ENCODE measurements at regions not wholly inside any gene's neighbourhood (a gene's known extent, or its start where the extent isn't known, plus 50 kb on each side); places are given as distances from the start of the nearest gene placed in this dataset.
A peak's percentile ranks its signal among the peaks of the same experiment; 100 is the strongest.

DNA sequence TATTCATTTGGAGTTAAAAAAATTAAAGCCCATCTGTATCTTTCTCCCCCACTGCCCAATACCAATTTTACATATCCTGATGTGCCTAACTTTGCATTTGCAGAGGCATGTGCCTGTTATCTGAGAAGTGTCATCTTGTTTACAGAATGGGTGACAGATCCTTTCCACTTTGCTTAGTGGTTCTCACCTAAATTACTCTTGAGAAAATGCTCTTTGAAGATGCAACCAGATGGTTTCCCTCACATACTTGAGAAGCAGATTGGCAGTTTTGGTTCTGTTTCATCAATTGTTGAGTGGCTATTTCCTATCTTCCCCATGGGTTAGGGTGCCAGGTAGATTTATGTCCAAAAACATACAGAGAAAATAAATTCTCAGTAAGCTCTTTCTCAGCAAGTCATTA is 1051.4 kb upstream of the ATXN7L3B start:
- no peak overlapping the region for H3T11ph ChIP-seq (ENCODE audit: low read length)
- H3K27ac Mint-ChIP-seq, result peak overlapping the region in 1 of 3 experiments; percentile 46; a peak in 1 of 7 replicates
- no peak overlapping the region for H4K8ac ChIP-seq (replicated peaks; ENCODE audit: insufficient read length, low read depth, low read length)
- H3K4me1 ChIP-seq (ENCODE audit: insufficient read depth, low read length), result no peaks in the 10 kb centered on the region; the same call in 1 of the 2 replicates
- no peak overlapping the region for H2BK12ac ChIP-seq (ENCODE audit: insufficient read length, low read depth, low read length)
- H3K14ac ChIP-seq (ENCODE audit: insufficient read depth, low read length), result no peak overlapping the region
- H3K9ac ChIP-seq (ENCODE audit: extremely low read depth, insufficient read length, low read length), result no peak overlapping the region
- H3K9me3 Mint-ChIP-seq, result peaks cover 15 to 18% of the 10 kb centered on the region in 2 experiments
- H3K36me3 Mint-ChIP-seq (ENCODE audit: insufficient read depth in 1 of 3, low read depth in 3 of 3), result peaks cover 10 to 17% (median 11%) of the 10 kb centered on the region in 3 experiments; a peak in 6 of 7 replicates
- no peak overlapping the region for H2AFZ ChIP-seq (ENCODE audit: low read length)
- no peak overlapping the region for H2BK5ac ChIP-seq (ENCODE audit: insufficient read length, low read length)
- H2BK120ac ChIP-seq (ENCODE audit: low read depth, low read length, poor library complexity, severe bottlenecking), result no peak overlapping the region
- no peak overlapping the region for H2AK5ac ChIP-seq (ENCODE audit: insufficient read length, low read length)
- DNase-seq, result no peak
- no peak overlapping the region for H3K27ac ChIP-seq (ENCODE audit: insufficient read length, low read depth, low read length)
- H3K27me3 ChIP-seq (ENCODE audit: insufficient read depth, low read length), result no peaks in the 10 kb centered on the region
- no peaks in the 10 kb centered on the region for H4K20me1 ChIP-seq (ENCODE audit: control insufficient read depth, insufficient read depth, insufficient read length)
- H3K56ac ChIP-seq (ENCODE audit: insufficient read length, low read depth, low read length), result no peak overlapping the region
- H3K4me2 ChIP-seq (ENCODE audit: insufficient read depth, insufficient read length, low read length), result peak overlapping the region; percentile 28
- H2BK20ac ChIP-seq (ENCODE audit: low read depth, low read length, poor library complexity, severe bottlenecking), result no peak overlapping the region
- peaks cover 15% of the 10 kb centered on the region in 2 experiments for H3K4me1 Mint-ChIP-seq
- H4K91ac ChIP-seq (ENCODE audit: insufficient read length, low read depth, low read length), result no peak overlapping the region
- H2BK15ac ChIP-seq (ENCODE audit: low read depth, low read length), result no peak overlapping the region
- H4K5ac ChIP-seq (ENCODE audit: insufficient read length, low read depth, low read length), result no peak overlapping the region
- no peak overlapping the region for H3K4ac ChIP-seq (ENCODE audit: low read depth, low read length)
- TF ChIP-seq CTCF (conservative IDR thresholded peaks at IDR 0.05), result no peak
- H3K27me3 Mint-ChIP-seq (ENCODE audit: low read depth), result no peaks in the 10 kb centered on the region
- H3K18ac ChIP-seq (ENCODE audit: insufficient read length, low read depth, low read length), result no peak overlapping the region
- no peaks in the 10 kb centered on the region for H3K79me2 ChIP-seq (ENCODE audit: insufficient read depth, low read length)
- H3K23ac ChIP-seq (ENCODE audit: insufficient read length, low read depth, low read length), result no peak overlapping the region
- no peak overlapping the region for H3K4me3 Mint-ChIP-seq
- no peaks in the 10 kb centered on the region for H3K9me3 ChIP-seq (ENCODE audit: control insufficient read depth, low read depth, low read length)
- H3K79me1 ChIP-seq (ENCODE audit: insufficient read depth, low read depth, low read length, poor library complexity, severe bottlenecking), result no peaks in the 10 kb centered on the region
- no peaks in the 10 kb centered on the region for H3K23me2 ChIP-seq (ENCODE audit: insufficient read length, low read depth, low read length, poor library complexity, severe bottlenecking)

Measured in H9 (cell line).